Astrocyte of the spinal cord (primary cell): ENCODE measurements at regions not wholly inside any gene's neighbourhood (a gene's known extent, or its start where the extent isn't known, plus 50 kb on each side); places are given as distances from the start of the nearest gene placed in this dataset.
"Not testable (repeated sequence)": the region's sequence is repeated elsewhere in the genome, so short reads cannot be mapped to it uniquely, and the experiment has no call there.

Experiments
- DNase-seq: peaks from one replicate; pipeline ENCODE4 v3.0.0; 2011; ENCODE audit warnings: low read depth, low spot score
- H3K4me3 ChIP-seq: 2 replicates; pipeline ENCODE4 v1.5.1; 2011; ENCODE audit warnings: low read depth, mild to moderate bottlenecking, low read length, moderate library complexity
- in situ Hi-C: cut with HindIII; loops from 2 replicates; pipeline ENCODE4 v1.10.0; 2017; ENCODE audit warnings: low sequenced_read_pairs
- TF ChIP-seq, protein P1 (sequence below): IDR thresholded peaks from 2 replicates; pipeline ENCODE4 v1.5.1; 2012; ENCODE audit warnings: low read depth, mild to moderate bottlenecking, low read length, inconsistent platforms

GRCh38 chr21:13883641-13884395 lies 274.2 kb downstream of the POTED start:
- DNase-seq, in situ Hi-C loops, H3K4me3 ChIP-seq: not testable (repeated sequence)

GRCh38 chr21:13877503-13877902 lies 267.9 kb downstream of the POTED start:
- in situ Hi-C loops, DNase-seq: not testable (repeated sequence)

GRCh38 chr21:13876999-13877398 lies 267.4 kb downstream of the POTED start:
- H3K4me3 ChIP-seq, DNase-seq, in situ Hi-C loops: not testable (repeated sequence)

More at GRCh38 chr21:13877503-13877902, 267.9 kb downstream of the POTED start:
- not testable (repeated sequence) for H3K4me3 ChIP-seq

GRCh38 chr21:13874001-13874400 lies 264.4 kb downstream of the POTED start:
- in situ Hi-C loops, DNase-seq, H3K4me3 ChIP-seq: not testable (repeated sequence)

- no peak overlapping the region for H3K4me3 ChIP-seq
- TF ChIP-seq, protein P1, sequence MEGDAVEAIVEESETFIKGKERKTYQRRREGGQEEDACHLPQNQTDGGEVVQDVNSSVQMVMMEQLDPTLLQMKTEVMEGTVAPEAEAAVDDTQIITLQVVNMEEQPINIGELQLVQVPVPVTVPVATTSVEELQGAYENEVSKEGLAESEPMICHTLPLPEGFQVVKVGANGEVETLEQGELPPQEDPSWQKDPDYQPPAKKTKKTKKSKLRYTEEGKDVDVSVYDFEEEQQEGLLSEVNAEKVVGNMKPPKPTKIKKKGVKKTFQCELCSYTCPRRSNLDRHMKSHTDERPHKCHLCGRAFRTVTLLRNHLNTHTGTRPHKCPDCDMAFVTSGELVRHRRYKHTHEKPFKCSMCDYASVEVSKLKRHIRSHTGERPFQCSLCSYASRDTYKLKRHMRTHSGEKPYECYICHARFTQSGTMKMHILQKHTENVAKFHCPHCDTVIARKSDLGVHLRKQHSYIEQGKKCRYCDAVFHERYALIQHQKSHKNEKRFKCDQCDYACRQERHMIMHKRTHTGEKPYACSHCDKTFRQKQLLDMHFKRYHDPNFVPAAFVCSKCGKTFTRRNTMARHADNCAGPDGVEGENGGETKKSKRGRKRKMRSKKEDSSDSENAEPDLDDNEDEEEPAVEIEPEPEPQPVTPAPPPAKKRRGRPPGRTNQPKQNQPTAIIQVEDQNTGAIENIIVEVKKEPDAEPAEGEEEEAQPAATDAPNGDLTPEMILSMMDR: no peak
- in situ Hi-C loops: no loop called here
- DNase-seq: no peak
These were observed 245.1 kb downstream of the POTED start for GRCh38 chr21:13854638-13855037.

- H3K4me3 ChIP-seq, DNase-seq, in situ Hi-C loops: not testable (repeated sequence)
These were observed 241.2 kb downstream of the POTED start for GRCh38 chr21:13850808-13851207.

DNA sequence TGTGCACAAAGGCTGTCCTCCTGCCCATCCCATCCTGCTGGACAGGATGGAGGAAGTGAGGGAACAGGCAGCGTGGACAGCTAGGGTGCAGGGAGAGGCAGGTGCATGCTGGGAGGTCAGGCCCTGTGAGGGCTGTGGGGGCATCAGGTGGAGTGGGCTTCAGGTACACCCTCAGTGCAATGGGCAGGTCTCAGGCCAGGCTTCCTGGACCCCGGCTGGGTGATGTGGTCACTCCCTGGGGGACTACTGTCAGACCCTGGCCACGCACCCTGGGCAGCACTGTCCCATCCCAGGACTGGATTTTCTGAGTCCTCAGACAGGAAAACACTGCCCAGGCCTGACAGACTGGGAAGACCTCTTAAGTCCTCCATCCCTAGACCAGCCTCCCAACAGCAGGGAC lies 239.9 kb downstream of the POTED start:
- H3K4me3 ChIP-seq, DNase-seq, in situ Hi-C loops: not testable (repeated sequence)

- DNase-seq, in situ Hi-C loops, H3K4me3 ChIP-seq: not testable (repeated sequence)
These were observed 237.1 kb downstream of the POTED start for GRCh38 chr21:13846718-13847117.

DNA sequence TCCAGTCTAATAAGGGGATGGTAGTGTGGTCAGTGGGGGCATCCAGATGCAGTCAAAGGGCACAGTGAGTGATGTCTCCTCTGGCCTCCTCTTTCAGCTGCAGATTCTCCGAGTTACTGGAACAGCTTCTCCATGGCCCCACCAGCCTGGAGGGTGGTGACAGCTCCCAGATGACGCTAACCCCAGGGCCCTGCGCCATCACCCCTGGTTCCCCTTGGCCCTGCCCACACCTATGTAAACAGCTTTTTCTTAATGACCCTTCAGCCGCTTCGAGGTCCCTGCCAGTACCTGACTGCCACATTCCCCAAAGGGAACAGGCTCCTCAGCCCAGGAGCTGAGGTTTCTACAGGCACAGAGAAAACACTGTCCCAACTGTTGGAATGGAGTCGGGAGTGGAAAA lies 235.0 kb downstream of the POTED start:
- DNase-seq, in situ Hi-C loops: not testable (repeated sequence)

DNA sequence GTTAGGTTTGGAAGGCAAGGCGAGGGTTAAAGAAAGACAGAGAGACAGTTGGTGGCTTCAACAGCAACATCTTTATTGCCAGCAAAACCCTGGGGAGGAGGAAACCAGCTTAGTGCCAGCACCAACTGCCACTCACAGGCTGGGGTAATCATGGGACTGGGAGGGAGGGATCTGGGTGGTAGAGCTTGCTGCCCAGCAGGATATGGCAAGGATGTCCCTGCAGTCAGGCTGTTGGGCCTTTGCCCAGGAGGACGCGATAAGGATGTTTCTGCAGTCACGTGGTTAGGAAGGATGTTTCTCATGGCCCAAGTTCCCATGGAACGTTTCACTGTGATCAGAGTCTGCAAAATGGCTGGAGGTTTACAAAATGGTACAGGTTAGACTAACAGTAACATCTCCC lies 233.5 kb downstream of the POTED start:
- H3K4me3 ChIP-seq, DNase-seq, in situ Hi-C loops: not testable (repeated sequence)

More for the DNA sequence above, 235.0 kb downstream of the POTED start:
- H3K4me3 ChIP-seq: not testable (repeated sequence)

DNA sequence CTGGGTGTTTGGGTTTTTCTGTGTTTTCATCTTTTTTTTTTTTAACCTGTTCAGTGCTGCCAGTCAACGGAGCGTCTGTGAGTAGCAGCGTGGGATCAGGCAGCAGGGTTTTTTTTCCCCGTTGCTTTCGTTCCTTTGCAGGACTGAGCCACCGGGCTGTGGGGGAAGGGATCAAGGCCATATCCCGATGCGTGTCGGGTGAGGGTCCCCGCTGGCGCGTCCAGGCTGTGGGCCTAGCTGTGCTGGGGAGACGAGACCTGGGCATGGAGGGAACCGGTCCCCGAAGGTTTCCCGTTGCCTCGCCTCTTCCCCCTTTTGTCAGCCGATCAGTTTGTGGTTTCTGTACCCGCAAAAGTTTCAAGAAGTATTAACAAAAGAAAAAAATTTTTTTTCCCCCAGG lies 218.1 kb downstream of the POTED start:
- in situ Hi-C loops, DNase-seq, H3K4me3 ChIP-seq: not testable (repeated sequence)

GRCh38 chr21:13827201-13827600 lies 217.6 kb downstream of the POTED start:
- in situ Hi-C loops: no loop called here
- H3K4me3 ChIP-seq: no peak overlapping the region
- no peak for DNase-seq
- TF ChIP-seq, protein P1: no peak

DNA sequence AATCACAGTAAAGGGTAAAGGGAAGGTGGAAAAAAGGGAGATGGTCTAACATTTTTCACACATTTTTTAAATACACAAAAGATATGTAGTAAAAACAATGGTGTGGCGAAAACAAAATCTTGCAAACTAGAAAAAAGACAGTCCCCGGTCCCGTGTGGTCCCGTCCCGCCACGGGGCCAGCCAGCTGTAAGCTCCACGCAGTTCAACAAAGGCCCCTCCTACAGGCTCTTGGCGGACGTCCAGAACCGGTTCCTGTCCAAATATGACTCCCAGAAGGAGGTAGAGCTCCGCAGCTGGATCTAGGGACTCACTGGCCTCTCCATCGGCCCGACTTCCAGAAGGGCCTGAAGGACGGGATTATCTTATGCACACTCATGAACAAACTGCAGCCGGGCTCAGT lies 216.9 kb downstream of the POTED start:
- DNase-seq, in situ Hi-C loops, H3K4me3 ChIP-seq: not testable (repeated sequence)

GRCh38 chr21:13825218-13825778 lies 215.7 kb downstream of the POTED start:
- DNase-seq, in situ Hi-C loops, H3K4me3 ChIP-seq: not testable (repeated sequence)

DNA sequence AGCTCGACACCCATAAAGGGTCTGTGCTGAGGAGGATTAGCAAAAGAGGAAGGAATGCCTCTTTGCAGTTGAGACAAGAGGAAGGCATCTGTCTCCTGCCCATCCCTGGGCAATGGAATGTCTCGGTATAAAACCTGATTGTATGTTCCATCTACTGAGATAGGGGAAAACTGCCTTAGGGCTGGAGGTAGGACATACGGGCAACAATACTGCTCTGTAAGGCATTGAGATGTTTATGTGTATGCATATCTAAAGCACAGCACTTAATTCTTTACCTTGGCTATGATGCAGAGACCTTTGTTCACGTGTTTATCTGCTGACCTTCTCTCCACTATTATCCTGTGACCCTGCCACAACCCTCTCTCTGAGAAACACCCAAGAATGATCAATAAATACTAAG lies 210.7 kb downstream of the POTED start:
- in situ Hi-C loops, DNase-seq: not testable (repeated sequence)

More for the DNA sequence above, 210.7 kb downstream of the POTED start:
- not testable (repeated sequence) for H3K4me3 ChIP-seq
